A673 (cell line): ENCODE measurements at regions not wholly inside any gene's neighbourhood (a gene's known extent, or its start where the extent isn't known, plus 50 kb on each side); places are given as distances from the start of the nearest gene placed in this dataset.

Source experiments
- BruUV-seq: library from RNA; stranded (reverse); fragments of 400-500 nt; replicated peaks from 2 replicates; lab custom pipeline; 2021; lab: Mats Ljungman, UMichigan
- CTCF ChIA-PET: fragments of 300-600 bp; sonication (Branson Sonifier 250); formaldehyde crosslinking; loops from one replicate; lab custom pipeline; 2022; ENCODE audit warnings: antibody characterized with exemption; lab: Charles Lee
- POLR2A ChIA-PET: fragments of 300-600 bp; sonication (Branson Sonifier 250); formaldehyde crosslinking; loops from one replicate; lab custom pipeline; 2022; ENCODE audit warnings: antibody characterized with exemption; ENCODE audit not compliant: low non-redundant PET; lab: Charles Lee
- DNase-seq: peaks from one replicate; pipeline ENCODE4 v3.0.0-alpha.2; 2015; ENCODE audit warnings: low spot score
- H3K27ac ChIP-seq: fragments of 200-600 bp; sonication (generic); 2 replicates; pipeline ENCODE4 v1.5.1; 2016; ENCODE audit warnings: mixed run types, low read depth, mild to moderate bottlenecking, mixed read lengths, antibody characterized with exemption, low read length; ENCODE audit not compliant: poor library complexity, severe bottlenecking
- H3K27me3 ChIP-seq: fragments of 200-600 bp; sonication (generic); replicated peaks from 2 replicates; pipeline ENCODE4 v1.6.1; 2017; ENCODE audit warnings: mixed run types, low read depth, mild to moderate bottlenecking, mixed read lengths, antibody characterized with exemption, low read length; ENCODE audit not compliant: insufficient read depth, poor library complexity
- H3K36me3 ChIP-seq: fragments of 200-600 bp; sonication (generic); 2 replicates; pipeline ENCODE4 v1.6.1; 2016; ENCODE audit warnings: mixed run types, mild to moderate bottlenecking, mixed read lengths, antibody characterized with exemption, low read length; ENCODE audit not compliant: insufficient read depth, poor library complexity, severe bottlenecking
- H3K4me1 ChIP-seq: fragments of 200-600 bp; sonication (generic); 2 replicates; pipeline ENCODE4 v1.6.1; 2017; ENCODE audit warnings: mixed run types, mild to moderate bottlenecking, mixed read lengths, antibody characterized with exemption, low read length; ENCODE audit not compliant: insufficient read depth, poor library complexity, severe bottlenecking
- H3K4me3 ChIP-seq: fragments of 200-600 bp; sonication (generic); 2 replicates; pipeline ENCODE4 v1.5.1; 2016; ENCODE audit warnings: low read depth, mixed run types, mild to moderate bottlenecking, mixed read lengths, low read length; ENCODE audit not compliant: poor library complexity, severe bottlenecking
- H3K9me3 ChIP-seq: fragments of 200-600 bp; sonication (generic); 2 replicates; pipeline ENCODE4 v1.6.1; 2016; ENCODE audit warnings: mixed run types, low read depth, mild to moderate bottlenecking, mixed read lengths, antibody characterized with exemption, low read length; ENCODE audit not compliant: poor library complexity, severe bottlenecking
- CTCF ChIP-seq: fragments of 300-800, 200-600 bp; sonication (generic); conservative IDR thresholded peaks from 2 replicates; pipeline ENCODE4 v1.5.1; 2017; ENCODE audit warnings: low read depth, mild to moderate bottlenecking, antibody characterized with exemption, low read length, moderate library complexity, mixed read lengths
- EZH2 ChIP-seq: fragments of 200-600 bp; sonication (generic); IDR thresholded peaks from 2 replicates; pipeline ENCODE4 v1.6.1; 2017; ENCODE audit warnings: borderline replicate concordance, low read depth, mild to moderate bottlenecking, mixed read lengths, antibody characterized with exemption, low read length; ENCODE audit not compliant: poor library complexity, severe bottlenecking
- intact Hi-C: fragments of 100-400 bp; cut with micrococcal nuclease; formaldehyde crosslinking; loops from one replicate; pipeline ENCODE4 v1.10.0; 2022; ENCODE audit not compliant: unreplicated experiment

DNA sequence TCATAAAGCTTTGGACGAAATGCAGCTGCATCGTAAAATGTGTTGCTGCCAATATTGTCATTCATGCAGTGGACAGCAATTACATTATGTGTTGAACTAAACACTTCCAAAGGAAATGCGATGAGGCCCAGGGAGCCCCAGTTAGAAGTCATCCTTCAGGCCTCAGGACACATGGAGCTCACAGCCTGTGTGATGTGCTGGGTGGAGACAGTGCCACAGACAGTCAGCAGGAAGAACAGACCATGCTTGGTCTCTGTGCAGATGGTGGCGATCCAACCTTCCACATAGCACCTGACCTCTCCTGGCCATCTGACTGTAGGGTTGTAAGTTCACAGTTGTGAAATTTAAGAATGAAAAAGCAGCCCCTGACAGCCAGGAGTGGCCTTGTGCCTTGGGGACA is 118.3 kb upstream of the ALKAL2 start:
- Histone ChIP-seq H3K4me1 (peaks cover 3% of the 10 kb centered on the region), H3K27ac (no peak overlapping the region), H3K27me3 (no peaks in the 10 kb centered on the region), H3K36me3 (no peaks in the 10 kb centered on the region), H3K9me3 (no peaks in the 10 kb centered on the region), H3K4me3 (no peak overlapping the region)
- TF ChIP-seq EZH2 (no peak), CTCF (no peak)
- CTCF ChIA-PET, result no interaction called here
- DNase-seq, result no peak
- POLR2A ChIA-PET, result no interaction called here
- BruUV-seq, result no TSS peak
- intact Hi-C loops, result no loop called here

GRCh38 chr2:404581-404980 is 116.7 kb upstream of the ALKAL2 start:
- no peak for DNase-seq
- H3K27ac ChIP-seq, result no peak overlapping the region
- H3K4me3 ChIP-seq, result no peak overlapping the region
- intact Hi-C loops, result no loop called here
- H3K27me3 ChIP-seq, result no peaks in the 10 kb centered on the region
- ChIA-PET POLR2A (no interaction called here), CTCF (no interaction called here)
- TF ChIP-seq CTCF (no peak), EZH2 (no peak)
- no TSS peak for BruUV-seq
- H3K4me1 ChIP-seq, result peaks cover 6% of the 10 kb centered on the region
- no peaks in the 10 kb centered on the region for H3K36me3 ChIP-seq
- no peaks in the 10 kb centered on the region for H3K9me3 ChIP-seq

DNA sequence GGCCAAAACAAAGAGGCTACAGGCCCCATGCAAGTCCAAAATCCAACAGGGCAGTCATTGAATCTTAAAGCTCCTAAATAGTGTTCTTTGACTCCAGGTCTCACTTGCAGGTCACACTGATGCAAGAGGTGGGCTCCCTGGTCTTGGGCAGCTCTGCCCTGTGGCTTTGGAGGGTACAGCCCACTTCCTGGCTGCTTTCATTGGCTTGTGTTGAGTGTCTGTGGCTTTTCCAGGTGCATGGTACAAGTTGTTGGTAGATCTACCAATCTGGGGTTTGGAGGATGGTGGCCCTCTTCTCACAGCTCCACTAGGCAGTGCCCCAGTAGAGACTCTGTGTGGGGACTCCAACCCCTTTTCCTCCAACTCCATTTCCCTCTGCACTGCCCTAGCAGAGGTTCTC is 115.8 kb upstream of the ALKAL2 start:
- no TSS peak for BruUV-seq
- CTCF ChIA-PET, result no interaction called here
- Histone ChIP-seq H3K9me3 (no peaks in the 10 kb centered on the region), H3K36me3 (no peaks in the 10 kb centered on the region), H3K4me3 (no peak overlapping the region), H3K27me3 (no peaks in the 10 kb centered on the region), H3K27ac (no peak overlapping the region), H3K4me1 (peaks cover 6% of the 10 kb centered on the region)
- intact Hi-C loops, result no loop called here
- no peak for DNase-seq
- POLR2A ChIA-PET, result no interaction called here
- TF ChIP-seq CTCF (no peak), EZH2 (no peak)
